Sciatic nerve (tissue), 2 donors: ENCODE measurements at regions not wholly inside any gene's neighbourhood (a gene's known extent, or its start where the extent isn't known, plus 50 kb on each side); places are given as distances from the start of the nearest gene placed in this dataset.
"Not testable (repeated sequence)": the region's sequence is repeated elsewhere in the genome, so short reads cannot be mapped to it uniquely, and the experiment has no call there.

Experiments
- ATAC-seq: fragments of 200-7000 bp; cut with Tn5 transposase; one replicate; pipeline ENCODE4 v1.9.1; 2020; ENCODE audit warnings: mild to moderate bottlenecking, moderate library complexity
- DNase-seq: peaks from one replicate; pipeline ENCODE4 v3.0.0-alpha.2; 2020; ENCODE audit warnings: low spot score
- intact Hi-C: fragments of 100-400 bp; cut with DNase I; formaldehyde crosslinking; loops from one replicate; pipeline ENCODE4 v1.14.2; 2022
- donor health status: DM: no; HTN: no; CAD: no.
- donor health status: DM: no; HTN: no; CAD: no.

GRCh38 chr1:14426854-14427253 lies 171.6 kb upstream of the KAZN start:
- intact Hi-C loops, result no loop called here
- DNase-seq, result no peak
- ATAC-seq, result no peak

GRCh38 chr1:14429577-14429976 lies 168.9 kb upstream of the KAZN start:
- intact Hi-C loops, result no loop called here
- no peak for ATAC-seq

GRCh38 chr1:14432728-14433127 lies 165.8 kb upstream of the KAZN start:
- DNase-seq, intact Hi-C loops, ATAC-seq: not testable (repeated sequence)

More at GRCh38 chr1:14429577-14429976, 168.9 kb upstream of the KAZN start:
- DNase-seq, result no peak

- no peak for DNase-seq
- intact Hi-C loops, result no loop called here
- no peak for ATAC-seq
Observed at GRCh38 chr1:14435368-14436023, 163.0 kb upstream of the KAZN start.

GRCh38 chr1:14437417-14437918 lies 161.0 kb upstream of the KAZN start:
- no peak for ATAC-seq
- intact Hi-C loops, result no loop called here
- no peak for DNase-seq

- DNase-seq (no peak), ATAC-seq (no peak)
- intact Hi-C loops, result no loop called here
Observed at GRCh38 chr1:14438127-14438769, 160.2 kb upstream of the KAZN start.

- intact Hi-C loops, result no loop called here
- ATAC-seq (no peak), DNase-seq (no peak)
Observed at GRCh38 chr1:14439015-14439414, 159.5 kb upstream of the KAZN start.

GRCh38 chr1:14440166-14440565 lies 158.3 kb upstream of the KAZN start:
- ATAC-seq (no peak), DNase-seq (no peak)
- intact Hi-C loops, result no loop called here

GRCh38 chr1:14440731-14441130 lies 157.8 kb upstream of the KAZN start:
- intact Hi-C loops, result no loop called here
- DNase-seq, result no peak
- ATAC-seq, result no peak

GRCh38 chr1:14441302-14441741 lies 157.2 kb upstream of the KAZN start:
- intact Hi-C loops, result no loop called here
- DNase-seq (no peak), ATAC-seq (no peak)

GRCh38 chr1:14442669-14443068 lies 155.8 kb upstream of the KAZN start:
- intact Hi-C loops, result no loop called here
- ATAC-seq, result no peak
- no peak for DNase-seq

GRCh38 chr1:14443164-14443787 lies 155.2 kb upstream of the KAZN start:
- no peak for ATAC-seq
- DNase-seq, result no peak
- intact Hi-C loops, result no loop called here

GRCh38 chr1:14451217-14451616 lies 147.3 kb upstream of the KAZN start:
- ATAC-seq, result no peak
- intact Hi-C loops, result no loop called here
- DNase-seq, result no peak

- no peak for ATAC-seq
Observed at GRCh38 chr1:14452551-14452950, 145.9 kb upstream of the KAZN start.

GRCh38 chr1:14460173-14460572 lies 138.3 kb upstream of the KAZN start:
- ATAC-seq (peak; percentile 22), DNase-seq (no peak)
- intact Hi-C loops, result no loop called here

More at GRCh38 chr1:14452551-14452950, 145.9 kb upstream of the KAZN start:
- DNase-seq, result no peak
- intact Hi-C loops, result no loop called here

GRCh38 chr1:14462851-14463250 lies 135.6 kb upstream of the KAZN start:
- DNase-seq (no peak), ATAC-seq (no peak)
- intact Hi-C loops, result no loop called here

GRCh38 chr1:14466006-14466405 lies 132.5 kb upstream of the KAZN start:
- intact Hi-C loops, result no loop called here
- ATAC-seq (no peak), DNase-seq (no peak)

GRCh38 chr1:14467112-14467511 lies 131.4 kb upstream of the KAZN start:
- DNase-seq, result no peak
- intact Hi-C loops, result no loop called here
- ATAC-seq, result no peak

- no peak for DNase-seq
- intact Hi-C loops, result no loop called here
- no peak for ATAC-seq
Observed at GRCh38 chr1:14468751-14469150, 129.7 kb upstream of the KAZN start.

GRCh38 chr1:14470802-14471201 lies 127.7 kb upstream of the KAZN start:
- no peak for ATAC-seq
- intact Hi-C loops, result no loop called here
- no peak for DNase-seq
